ENCODE measurements at regions not wholly inside any gene's neighbourhood (a gene's known extent, or its start where the extent isn't known, plus 50 kb on each side); places are given as distances from the start of the nearest gene placed in this dataset.

- DNase-seq (no peak), ATAC-seq (ENCODE audit: low FRiP score in 2 of 2) (no peak)
- no peaks in the 10 kb centered on the region for H3K27me3 ChIP-seq
- no peaks in the 10 kb centered on the region for H3K9me3 ChIP-seq
- no peak overlapping the region for H3K27ac ChIP-seq
- no peak overlapping the region for H3K4me3 ChIP-seq
- TF ChIP-seq, protein P1, sequence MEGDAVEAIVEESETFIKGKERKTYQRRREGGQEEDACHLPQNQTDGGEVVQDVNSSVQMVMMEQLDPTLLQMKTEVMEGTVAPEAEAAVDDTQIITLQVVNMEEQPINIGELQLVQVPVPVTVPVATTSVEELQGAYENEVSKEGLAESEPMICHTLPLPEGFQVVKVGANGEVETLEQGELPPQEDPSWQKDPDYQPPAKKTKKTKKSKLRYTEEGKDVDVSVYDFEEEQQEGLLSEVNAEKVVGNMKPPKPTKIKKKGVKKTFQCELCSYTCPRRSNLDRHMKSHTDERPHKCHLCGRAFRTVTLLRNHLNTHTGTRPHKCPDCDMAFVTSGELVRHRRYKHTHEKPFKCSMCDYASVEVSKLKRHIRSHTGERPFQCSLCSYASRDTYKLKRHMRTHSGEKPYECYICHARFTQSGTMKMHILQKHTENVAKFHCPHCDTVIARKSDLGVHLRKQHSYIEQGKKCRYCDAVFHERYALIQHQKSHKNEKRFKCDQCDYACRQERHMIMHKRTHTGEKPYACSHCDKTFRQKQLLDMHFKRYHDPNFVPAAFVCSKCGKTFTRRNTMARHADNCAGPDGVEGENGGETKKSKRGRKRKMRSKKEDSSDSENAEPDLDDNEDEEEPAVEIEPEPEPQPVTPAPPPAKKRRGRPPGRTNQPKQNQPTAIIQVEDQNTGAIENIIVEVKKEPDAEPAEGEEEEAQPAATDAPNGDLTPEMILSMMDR (IDR thresholded peaks at IDR 0.05): no peak
- TF ChIP-seq POLR2A (IDR thresholded peaks at IDR 0.05) (no peak), POLR2AphosphoS5 (IDR thresholded peaks at IDR 0.05) (no peak), EP300 (IDR thresholded peaks at IDR 0.05) (no peak)
- H3K4me1 ChIP-seq: no peaks in the 10 kb centered on the region
- peaks cover 3 to 25% (median 16%) of the 10 kb centered on the region in 4 donors for H3K36me3 ChIP-seq
- 64 to 94% methylated on average over 1 of the region's 1 CpG for WGBS, 2 donors
These were observed 130.0 kb downstream of the CYB561 start for GRCh38 chr17:63316100-63316499.

- TF ChIP-seq EP300 (IDR thresholded peaks at IDR 0.05): no peak
- TF ChIP-seq POLR2A (IDR thresholded peaks at IDR 0.05): no peak
- no peaks in the 10 kb centered on the region for H3K9me3 ChIP-seq
- DNase-seq: no peak
- no peaks in the 10 kb centered on the region for H3K4me1 ChIP-seq
- no peak for ATAC-seq (ENCODE audit: low FRiP score in 2 of 2)
- no peak overlapping the region for H3K4me3 ChIP-seq
- H3K36me3 ChIP-seq: peaks cover 3 to 27% (median 19%) of the 10 kb centered on the region in 4 donors
- no peak overlapping the region for H3K27ac ChIP-seq
- WGBS, 2 donors: 77 to 79% methylated on average over 2 of the region's 2 CpGs
- H3K27me3 ChIP-seq: no peaks in the 10 kb centered on the region
These were observed 128.8 kb downstream of the CYB561 start for GRCh38 chr17:63317166-63317840.

- Histone ChIP-seq H3K27ac (no peak overlapping the region), H3K27me3 (no peaks in the 10 kb centered on the region), H3K9me3 (no peaks in the 10 kb centered on the region), H3K4me3 (no peak overlapping the region), H3K4me1 (no peaks in the 10 kb centered on the region), H3K36me3 (peaks cover 0 to 4% (median 2%) of the 10 kb centered on the region in 4 donors)
- TF ChIP-seq POLR2AphosphoS5 (IDR thresholded peaks at IDR 0.05) (no peak), POLR2A (IDR thresholded peaks at IDR 0.05) (no peak), EP300 (IDR thresholded peaks at IDR 0.05) (no peak)
- TF ChIP-seq, protein P1 (IDR thresholded peaks at IDR 0.05): no peak
- ATAC-seq (ENCODE audit: low FRiP score in 2 of 2): no peak
- 59 to 71% methylated on average over 4 of the region's 4 CpGs for WGBS, 2 donors
- DNase-seq: no peak
These were observed 120.3 kb downstream of the CYB561 start for GRCh38 chr17:63325808-63326207.

- DNase-seq (no peak), ATAC-seq (ENCODE audit: low FRiP score in 2 of 2) (no peak)
- Histone ChIP-seq H3K9me3 (no peaks in the 10 kb centered on the region), H3K36me3 (no peaks in the 10 kb centered on the region), H3K27me3 (no peaks in the 10 kb centered on the region), H3K4me1 (no peaks in the 10 kb centered on the region), H3K27ac (no peak overlapping the region), H3K4me3 (no peak overlapping the region)
- TF ChIP-seq EP300 (IDR thresholded peaks at IDR 0.05): no peak
- TF ChIP-seq, protein P1 (IDR thresholded peaks at IDR 0.05): no peak
- no peak for TF ChIP-seq POLR2A (IDR thresholded peaks at IDR 0.05)
- no peak for TF ChIP-seq POLR2AphosphoS5 (IDR thresholded peaks at IDR 0.05)
These were observed 116.2 kb downstream of the CYB561 start for GRCh38 chr17:63329876-63330275.

DNA sequence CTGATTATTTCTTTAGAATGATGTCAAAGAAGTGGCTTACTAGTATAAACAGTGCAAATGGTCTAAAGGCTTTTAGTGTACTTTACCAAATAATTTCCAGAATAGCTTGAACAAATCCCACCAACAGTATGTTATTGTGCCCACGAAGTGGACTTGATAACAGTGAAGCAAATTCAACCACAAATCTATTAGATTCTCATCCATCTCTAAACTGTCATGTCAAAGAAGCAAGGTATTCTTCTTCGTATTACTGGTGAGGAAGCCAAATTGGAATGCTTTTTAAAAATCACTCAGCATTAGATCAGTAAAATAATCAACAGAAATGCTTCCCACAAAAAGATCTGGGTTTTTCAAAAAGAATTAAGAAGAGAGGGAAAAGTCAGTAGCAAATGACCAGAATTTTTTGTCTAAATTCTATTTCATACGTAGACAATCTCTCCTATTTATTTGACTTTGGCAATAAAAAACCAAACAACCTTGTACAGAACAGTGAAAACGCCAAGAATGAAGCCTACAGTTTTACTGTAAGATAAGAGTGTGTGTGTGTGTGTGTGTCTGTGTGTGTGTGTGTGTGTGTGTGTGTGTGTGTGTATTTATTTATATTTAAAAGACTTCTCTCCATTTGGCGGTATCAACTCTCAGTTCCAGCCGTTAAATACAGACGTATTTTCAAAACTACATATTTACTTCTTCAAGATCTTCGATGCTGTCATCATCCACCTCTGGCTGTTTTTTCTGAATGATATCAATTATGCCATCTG, 114.6 kb downstream of the CYB561 start:
- WGBS, 2 donors: 80 to 84% methylated on average over 8 of the region's 8 CpGs
- Histone ChIP-seq H3K4me3 (no peak overlapping the region), H3K9me3 (no peaks in the 10 kb centered on the region), H3K27ac (no peak overlapping the region), H3K4me1 (no peaks in the 10 kb centered on the region), H3K27me3 (no peaks in the 10 kb centered on the region), H3K36me3 (no peaks in the 10 kb centered on the region)
- TF ChIP-seq POLR2A (IDR thresholded peaks at IDR 0.05) (no peak), POLR2AphosphoS5 (IDR thresholded peaks at IDR 0.05) (no peak), EP300 (IDR thresholded peaks at IDR 0.05) (no peak)
- TF ChIP-seq, protein P1 (IDR thresholded peaks at IDR 0.05): no peak
- DNase-seq (no peak), ATAC-seq (ENCODE audit: low FRiP score in 2 of 2) (no peak)
